ENCODE measurements at regions not wholly inside any gene's neighbourhood (a gene's known extent, or its start where the extent isn't known, plus 50 kb on each side); places are given as distances from the start of the nearest gene placed in this dataset.

GRCh38 chr5:104800440-104801048 lies 1238.0 kb upstream of the NUDT12 start:
- DNase-seq (ENCODE audit: low read depth) = peak; percentile 0
- TF ChIP-seq CTCF (IDR thresholded peaks at IDR 0.05; ENCODE audit: insufficient read depth, low read length, severe bottlenecking) = no peak
- Histone ChIP-seq H3K27me3 (ENCODE audit: control insufficient read depth, insufficient read depth, low read length) (no peaks in the 10 kb centered on the region), H3K36me3 (ENCODE audit: control insufficient read depth, insufficient read depth, low read length) (no peaks in the 10 kb centered on the region), H3K4me3 (ENCODE audit: low read depth, low read length) (no peak overlapping the region)
- no peak for FAIRE-seq

DNA sequence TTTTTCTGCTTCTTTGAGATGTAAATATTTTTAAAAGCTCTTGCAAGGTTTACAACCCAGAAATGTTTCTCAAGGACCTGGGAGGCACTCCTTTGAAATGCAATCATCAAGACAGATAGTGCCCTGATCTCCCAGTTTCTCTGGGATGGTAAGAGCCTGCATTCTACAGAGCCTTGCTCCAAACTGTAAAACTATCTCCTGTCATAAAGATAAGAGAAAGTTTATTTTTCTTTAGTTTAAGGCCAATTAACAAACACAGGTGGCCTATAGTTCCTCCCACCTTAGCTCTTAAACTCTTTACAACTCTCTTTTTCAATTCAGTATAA lies 1231.1 kb upstream of the NUDT12 start:
- FAIRE-seq = no peak
- no peak for DNase-seq (ENCODE audit: low read depth)
- H3K27me3 ChIP-seq (ENCODE audit: control insufficient read depth, insufficient read depth, low read length) = no peaks in the 10 kb centered on the region
- H3K36me3 ChIP-seq (ENCODE audit: control insufficient read depth, insufficient read depth, low read length) = no peaks in the 10 kb centered on the region
- H3K4me3 ChIP-seq (ENCODE audit: low read depth, low read length) = no peak overlapping the region
- TF ChIP-seq CTCF (IDR thresholded peaks at IDR 0.05; ENCODE audit: insufficient read depth, low read length, severe bottlenecking) = no peak

GRCh38 chr5:104793031-104793754 lies 1230.6 kb upstream of the NUDT12 start:
- no peak for TF ChIP-seq CTCF (IDR thresholded peaks at IDR 0.05; ENCODE audit: insufficient read depth, low read length, severe bottlenecking)
- Histone ChIP-seq H3K4me3 (ENCODE audit: low read depth, low read length) (no peak overlapping the region), H3K36me3 (ENCODE audit: control insufficient read depth, insufficient read depth, low read length) (no peaks in the 10 kb centered on the region), H3K27me3 (ENCODE audit: control insufficient read depth, insufficient read depth, low read length) (no peaks in the 10 kb centered on the region)
- DNase-seq (ENCODE audit: low read depth) (no peak), FAIRE-seq (no peak)

GRCh38 chr5:104789366-104789765 lies 1226.8 kb upstream of the NUDT12 start:
- no peak for TF ChIP-seq CTCF (IDR thresholded peaks at IDR 0.05; ENCODE audit: insufficient read depth, low read length, severe bottlenecking)

DNA sequence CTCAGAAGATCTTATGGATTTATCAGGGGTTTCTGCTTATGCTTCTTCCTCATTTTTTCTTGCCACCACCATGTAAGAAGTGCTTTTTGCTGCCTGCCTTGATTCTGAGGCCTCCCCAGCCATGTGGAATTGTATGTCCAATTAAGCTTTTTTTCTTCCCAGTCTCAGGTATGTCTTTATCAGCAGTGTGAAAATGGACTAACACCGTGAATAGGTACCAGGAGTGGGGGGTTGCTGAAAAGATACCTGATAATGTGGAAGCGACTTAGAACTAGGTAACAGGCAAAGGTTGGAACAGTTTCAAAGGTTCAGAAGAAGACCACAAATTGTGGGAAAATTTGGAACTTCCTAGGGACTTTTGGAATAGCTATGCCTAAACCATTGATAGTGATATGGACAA lies 1222.5 kb upstream of the NUDT12 start:
- Histone ChIP-seq H3K27me3 (ENCODE audit: control insufficient read depth, insufficient read depth, low read length) (no peaks in the 10 kb centered on the region), H3K4me3 (ENCODE audit: low read depth, low read length) (no peak overlapping the region), H3K36me3 (ENCODE audit: control insufficient read depth, insufficient read depth, low read length) (no peaks in the 10 kb centered on the region)
- TF ChIP-seq CTCF (IDR thresholded peaks at IDR 0.05; ENCODE audit: insufficient read depth, low read length, severe bottlenecking) = no peak
- DNase-seq (ENCODE audit: low read depth) (no peak), FAIRE-seq (no peak)

More at GRCh38 chr5:104789366-104789765, 1226.8 kb upstream of the NUDT12 start:
- no peak for DNase-seq (ENCODE audit: low read depth)
- Histone ChIP-seq H3K36me3 (ENCODE audit: control insufficient read depth, insufficient read depth, low read length) (no peaks in the 10 kb centered on the region), H3K4me3 (ENCODE audit: low read depth, low read length) (no peak overlapping the region), H3K27me3 (ENCODE audit: control insufficient read depth, insufficient read depth, low read length) (no peaks in the 10 kb centered on the region)
- FAIRE-seq = no peak

DNA sequence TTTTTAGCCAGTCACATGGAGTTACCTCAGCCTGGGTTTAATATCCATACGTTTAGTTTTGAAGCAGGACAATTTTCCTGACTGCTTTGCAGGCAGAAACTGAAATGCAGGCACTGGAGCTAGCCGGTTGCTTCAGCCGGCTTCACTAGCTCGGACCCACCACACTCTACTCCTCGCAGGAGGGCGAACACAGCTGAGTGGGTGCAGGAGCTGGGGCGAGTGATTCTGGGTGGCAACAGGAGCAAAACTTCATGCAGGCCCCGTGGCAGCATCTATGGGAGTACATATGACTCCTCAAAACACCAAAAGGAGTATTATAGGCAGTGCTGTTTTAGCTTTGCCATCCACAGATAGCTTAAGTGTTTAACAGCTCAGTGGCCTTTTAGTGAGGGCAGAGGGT lies 1211.8 kb upstream of the NUDT12 start:
- no peaks in the 10 kb centered on the region for H3K36me3 ChIP-seq (ENCODE audit: control insufficient read depth, insufficient read depth, low read length)
- DNase-seq (ENCODE audit: low read depth) (no peak), FAIRE-seq (no peak)
- TF ChIP-seq CTCF (IDR thresholded peaks at IDR 0.05; ENCODE audit: insufficient read depth, low read length, severe bottlenecking) = no peak
- H3K4me3 ChIP-seq (ENCODE audit: low read depth, low read length) = no peak overlapping the region
- no peaks in the 10 kb centered on the region for H3K27me3 ChIP-seq (ENCODE audit: control insufficient read depth, insufficient read depth, low read length)
